ENCODE measurements at regions not wholly inside any gene's neighbourhood (a gene's known extent, or its start where the extent isn't known, plus 50 kb on each side); places are given as distances from the start of the nearest gene placed in this dataset.

GRCh38 chr16:51017969-51018368 is 133.1 kb downstream of the SALL1 start:
- TF ChIP-seq, protein P1, sequence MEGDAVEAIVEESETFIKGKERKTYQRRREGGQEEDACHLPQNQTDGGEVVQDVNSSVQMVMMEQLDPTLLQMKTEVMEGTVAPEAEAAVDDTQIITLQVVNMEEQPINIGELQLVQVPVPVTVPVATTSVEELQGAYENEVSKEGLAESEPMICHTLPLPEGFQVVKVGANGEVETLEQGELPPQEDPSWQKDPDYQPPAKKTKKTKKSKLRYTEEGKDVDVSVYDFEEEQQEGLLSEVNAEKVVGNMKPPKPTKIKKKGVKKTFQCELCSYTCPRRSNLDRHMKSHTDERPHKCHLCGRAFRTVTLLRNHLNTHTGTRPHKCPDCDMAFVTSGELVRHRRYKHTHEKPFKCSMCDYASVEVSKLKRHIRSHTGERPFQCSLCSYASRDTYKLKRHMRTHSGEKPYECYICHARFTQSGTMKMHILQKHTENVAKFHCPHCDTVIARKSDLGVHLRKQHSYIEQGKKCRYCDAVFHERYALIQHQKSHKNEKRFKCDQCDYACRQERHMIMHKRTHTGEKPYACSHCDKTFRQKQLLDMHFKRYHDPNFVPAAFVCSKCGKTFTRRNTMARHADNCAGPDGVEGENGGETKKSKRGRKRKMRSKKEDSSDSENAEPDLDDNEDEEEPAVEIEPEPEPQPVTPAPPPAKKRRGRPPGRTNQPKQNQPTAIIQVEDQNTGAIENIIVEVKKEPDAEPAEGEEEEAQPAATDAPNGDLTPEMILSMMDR (conservative IDR thresholded peaks at IDR 0.05 in 1 of 2, IDR thresholded peaks at IDR 0.05 in 1 of 2; ENCODE audit: extremely low read depth in 1 of 2, insufficient read depth in 1 of 2, low read depth in 1 of 2, low read length in 2 of 2), result no peak
- TF ChIP-seq EZH2 (IDR thresholded peaks at IDR 0.05; ENCODE audit: borderline replicate concordance, low read length), result no peak

Data from mammary epithelial cell (primary cell).